B cell (primary cell): ENCODE measurements at regions not wholly inside any gene's neighbourhood (a gene's known extent, or its start where the extent isn't known, plus 50 kb on each side); places are given as distances from the start of the nearest gene placed in this dataset.

Source experiments
- EZH2 ChIP-seq: IDR thresholded peaks from 2 replicates; pipeline ENCODE4 v1.6.1; 2012; ENCODE audit warnings: borderline replicate concordance, low read depth, mild to moderate bottlenecking, moderate library complexity, low read length; ENCODE audit not compliant: insufficient read depth, poor library complexity, severe bottlenecking
- TF ChIP-seq, protein P1 (sequence below): fragments of 200-600 bp; IDR thresholded peaks from one replicate; pipeline ENCODE4 v1.8.0; 2022; ENCODE audit warnings: antibody characterized with exemption, mild to moderate bottlenecking

DNA sequence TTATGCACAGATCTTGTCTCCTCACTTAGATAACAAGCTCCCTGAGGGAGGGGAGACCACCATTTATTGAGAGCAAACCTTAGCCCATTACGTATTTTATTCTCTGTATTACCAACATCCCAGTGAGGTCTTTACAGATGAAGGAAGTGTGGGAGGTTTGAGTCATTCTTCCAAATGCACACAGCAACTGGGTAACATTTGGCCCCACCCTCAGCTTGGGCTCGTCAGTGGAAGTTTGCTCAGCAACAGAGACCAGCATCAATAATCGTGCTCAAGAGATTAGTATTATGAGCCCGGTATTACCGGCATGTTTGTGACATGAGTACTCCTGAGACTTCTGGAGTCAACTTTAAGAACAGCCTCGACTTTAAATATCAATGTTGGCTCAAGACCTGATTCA is 168.6 kb downstream of the ETAA1 start:
- TF ChIP-seq, protein P1, sequence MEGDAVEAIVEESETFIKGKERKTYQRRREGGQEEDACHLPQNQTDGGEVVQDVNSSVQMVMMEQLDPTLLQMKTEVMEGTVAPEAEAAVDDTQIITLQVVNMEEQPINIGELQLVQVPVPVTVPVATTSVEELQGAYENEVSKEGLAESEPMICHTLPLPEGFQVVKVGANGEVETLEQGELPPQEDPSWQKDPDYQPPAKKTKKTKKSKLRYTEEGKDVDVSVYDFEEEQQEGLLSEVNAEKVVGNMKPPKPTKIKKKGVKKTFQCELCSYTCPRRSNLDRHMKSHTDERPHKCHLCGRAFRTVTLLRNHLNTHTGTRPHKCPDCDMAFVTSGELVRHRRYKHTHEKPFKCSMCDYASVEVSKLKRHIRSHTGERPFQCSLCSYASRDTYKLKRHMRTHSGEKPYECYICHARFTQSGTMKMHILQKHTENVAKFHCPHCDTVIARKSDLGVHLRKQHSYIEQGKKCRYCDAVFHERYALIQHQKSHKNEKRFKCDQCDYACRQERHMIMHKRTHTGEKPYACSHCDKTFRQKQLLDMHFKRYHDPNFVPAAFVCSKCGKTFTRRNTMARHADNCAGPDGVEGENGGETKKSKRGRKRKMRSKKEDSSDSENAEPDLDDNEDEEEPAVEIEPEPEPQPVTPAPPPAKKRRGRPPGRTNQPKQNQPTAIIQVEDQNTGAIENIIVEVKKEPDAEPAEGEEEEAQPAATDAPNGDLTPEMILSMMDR = no peak
- no peak for TF ChIP-seq EZH2
